H1 (cell line): ENCODE measurements at regions not wholly inside any gene's neighbourhood (a gene's known extent, or its start where the extent isn't known, plus 50 kb on each side); places are given as distances from the start of the nearest gene placed in this dataset.

ENCODE experiments used
- CTCF ChIA-PET: fragments of 300-600 bp; sonication (Branson Sonifier 250); formaldehyde crosslinking; loops from one replicate; lab custom pipeline; 2021; ENCODE audit not compliant: partially characterized antibody; lab: Charles Lee
- POLR2A ChIA-PET: fragments of 300-600 bp; sonication (Branson Sonifier 250); formaldehyde crosslinking; loops from one replicate; lab custom pipeline; 2021; ENCODE audit warnings: inconsistent platforms; ENCODE audit not compliant: partially characterized antibody; lab: Charles Lee
- DNase-seq, 2 experiments: peaks; one replicate each; pipeline versions ENCODE4 v3.0.0 to v3.0.0-alpha.2; 2010 to 2022; ENCODE audit warnings: low spot score in 2 of 2, low read depth in 1 of 2, mixed read lengths in 1 of 2
- FAIRE-seq: peaks from 2 replicates; lab custom pipeline; 2011; peaks lifted over from hg19 to GRCh38; lab: Jason Lieb, UNC
- H2AFZ ChIP-seq: 2 replicates; pipeline ENCODE4 v1.8.1; 2012; ENCODE audit warnings: low read length, inconsistent platforms
- H2AK5ac ChIP-seq: 2 replicates; pipeline ENCODE4 v1.6.1; 2013; ENCODE audit warnings: low read depth, low read length
- H2BK120ac ChIP-seq: replicated peaks from 2 replicates; pipeline ENCODE3; 2013; ENCODE audit warnings: low read depth, low read length, inconsistent platforms
- H2BK12ac ChIP-seq: 2 replicates; pipeline ENCODE4 v1.6.1; 2013; ENCODE audit warnings: low read depth, low read length
- H2BK15ac ChIP-seq: 2 replicates; pipeline ENCODE4 v1.6.1; 2013; ENCODE audit warnings: low read length
- H2BK20ac ChIP-seq: 2 replicates; pipeline ENCODE4 v1.6.1; 2013; ENCODE audit warnings: low read length
- H2BK5ac ChIP-seq: 2 replicates; pipeline ENCODE4 v1.6.1; 2013; ENCODE audit warnings: low read depth, low read length
- H3K14ac ChIP-seq: 2 replicates; pipeline ENCODE4 v1.6.1; 2013; ENCODE audit warnings: inconsistent platforms; ENCODE audit not compliant: insufficient read length
- H3K18ac ChIP-seq: 2 replicates; pipeline ENCODE4 v1.6.1; 2013; ENCODE audit warnings: low read length; ENCODE audit errors: extremely low read depth
- H3K23ac ChIP-seq: 2 replicates; pipeline ENCODE4 v1.6.1; 2013; ENCODE audit warnings: inconsistent platforms; ENCODE audit not compliant: insufficient read length
- H3K23me2 ChIP-seq: 2 replicates; pipeline ENCODE4 v1.6.1; 2013; ENCODE audit warnings: low read depth, low read length
- H3K27ac ChIP-seq: 2 replicates; pipeline ENCODE4 v1.6.1; 2011; ENCODE audit warnings: low read depth, low read length, inconsistent platforms
- H3K27me3 ChIP-seq, 4 experiments: replicated peaks in 1 of 4; 1 replicate in 1 of 4; 2 replicates in 3 of 4; pipeline versions ENCODE4 v1.6.1 to v1.8.1; 2011 to 2013; ENCODE audit warnings: low read length in 3 of 4, mild to moderate bottlenecking in 3 of 4, inconsistent platforms in 2 of 4, mixed read lengths in 2 of 4, moderate library complexity in 1 of 4; ENCODE audit not compliant: control insufficient read depth in 3 of 4, insufficient read depth in 3 of 4; ENCODE audit errors: extremely low read depth in 1 of 4
- H3K36me3 ChIP-seq, 4 experiments: 2 replicates each; pipeline versions ENCODE4 v1.6.1 to v1.8.1; 2011 to 2013; ENCODE audit warnings: mild to moderate bottlenecking in 4 of 4, low read length in 3 of 4, moderate library complexity in 2 of 4, control low read depth in 1 of 4, inconsistent platforms in 1 of 4; ENCODE audit not compliant: insufficient read depth in 4 of 4, control insufficient read depth in 2 of 4
- H3K4ac ChIP-seq: replicated peaks from 2 replicates; pipeline ENCODE3; 2013; ENCODE audit warnings: low read length, low read depth, mixed read lengths, inconsistent platforms; ENCODE audit not compliant: insufficient read length
- H3K4me1 ChIP-seq, 4 experiments: replicated peaks in 1 of 4; 1 replicate in 1 of 4; 2 replicates in 3 of 4; pipeline versions ENCODE4 v1.6.1 to v1.8.1; 2011 to 2013; ENCODE audit warnings: low read length in 3 of 4, inconsistent platforms in 2 of 4, mixed read lengths in 1 of 4; ENCODE audit not compliant: insufficient read depth in 4 of 4, control insufficient read depth in 3 of 4
- H3K4me2 ChIP-seq, 2 experiments: 2 replicates each; pipeline versions ENCODE4 v1.6.1 to v1.8.1; 2011 to 2013; ENCODE audit warnings: low read depth in 2 of 2, low read length in 2 of 2, control low read depth in 1 of 2, inconsistent platforms in 1 of 2, mild to moderate bottlenecking in 1 of 2; ENCODE audit not compliant: insufficient read depth in 1 of 2
- H3K4me3 ChIP-seq, 4 experiments: fragments of 200-600, 300-600 bp in 1 of 4; sonication (generic), shearing (Covaris generic), sonication (Bioruptor Twin) in 1 of 4; 2 replicates each; pipeline versions ENCODE4 v1.5.1 to v1.8.1; 2011 to 2016; ENCODE audit warnings: low read length in 4 of 4, low read depth in 3 of 4, control low read depth in 2 of 4, inconsistent platforms in 2 of 4, mild to moderate bottlenecking in 2 of 4, mixed read lengths in 1 of 4, moderate library complexity in 1 of 4; ENCODE audit not compliant: insufficient read depth in 2 of 4; ENCODE audit errors: extremely low read depth in 1 of 4
- H3K56ac ChIP-seq: replicated peaks from 2 replicates; pipeline ENCODE3; 2013; ENCODE audit warnings: low read depth, mild to moderate bottlenecking, mixed read lengths, low read length, inconsistent platforms; ENCODE audit not compliant: insufficient read length
- H3K79me1 ChIP-seq: 2 replicates; pipeline ENCODE4 v1.6.1; 2013; ENCODE audit warnings: low read depth, low read length, control low read depth
- H3K79me2 ChIP-seq, 2 experiments: 2 replicates each; pipeline versions ENCODE4 v1.6.1 to v1.8.1; 2012 to 2013; ENCODE audit warnings: low read length in 2 of 2, mild to moderate bottlenecking in 2 of 2, inconsistent platforms in 1 of 2; ENCODE audit not compliant: insufficient read depth in 2 of 2, control insufficient read depth in 1 of 2
- H3K9ac ChIP-seq, 4 experiments: replicated peaks in 1 of 4; 1 replicate in 1 of 4; 2 replicates in 3 of 4; pipeline versions ENCODE4 v1.6.1 to v1.8.1; 2011 to 2013; ENCODE audit warnings: low read depth in 3 of 4, low read length in 3 of 4, control low read depth in 2 of 4, mild to moderate bottlenecking in 2 of 4, moderate library complexity in 2 of 4, inconsistent platforms in 1 of 4; ENCODE audit errors: extremely low read depth in 1 of 4
- H3K9me3 ChIP-seq, 2 experiments: 2 replicates each; pipeline versions ENCODE4 v1.6.1 to v1.8.1; 2012 to 2013; ENCODE audit warnings: mild to moderate bottlenecking in 2 of 2, moderate library complexity in 2 of 2, control low read depth in 1 of 2, inconsistent platforms in 1 of 2, low read depth in 1 of 2, low read length in 1 of 2, mixed read lengths in 1 of 2; ENCODE audit not compliant: insufficient read depth in 2 of 2
- H4K20me1 ChIP-seq, 2 experiments: replicated peaks in 1 of 2; 2 replicates each; pipeline versions ENCODE3 to v1.8.1; 2011 to 2013; ENCODE audit warnings: inconsistent platforms in 2 of 2, low read length in 2 of 2, mild to moderate bottlenecking in 1 of 2; ENCODE audit not compliant: insufficient read depth in 2 of 2, control insufficient read depth in 1 of 2
- H4K5ac ChIP-seq: 2 replicates; pipeline ENCODE4 v1.6.1; 2013; ENCODE audit warnings: low read length, low read depth, mixed read lengths, inconsistent platforms; ENCODE audit not compliant: insufficient read length
- H4K8ac ChIP-seq: 2 replicates; pipeline ENCODE4 v1.8.0; 2013; ENCODE audit warnings: mild to moderate bottlenecking, moderate library complexity, low read length, inconsistent platforms; ENCODE audit not compliant: insufficient read depth; ENCODE audit errors: extremely low read depth
- H4K91ac ChIP-seq: replicated peaks from 2 replicates; pipeline ENCODE3; 2013; ENCODE audit warnings: low read length, mixed read lengths, inconsistent platforms; ENCODE audit not compliant: insufficient read length
- ATF2 ChIP-seq: IDR thresholded peaks from 2 replicates; pipeline ENCODE4 v1.6.1; 2012; ENCODE audit warnings: low read length, inconsistent platforms
- BCL11A ChIP-seq, 2 experiments: IDR thresholded peaks; one replicate each; pipeline ENCODE4 v1.6.1; 2011; ENCODE audit warnings: low read depth in 2 of 2, low read length in 2 of 2, mild to moderate bottlenecking in 2 of 2
- BRCA1 ChIP-seq: IDR thresholded peaks from 2 replicates; pipeline ENCODE4 v1.6.1; 2012; ENCODE audit warnings: low read depth, low read length, improper control_type of control experiment
- CHD2 ChIP-seq: IDR thresholded peaks from 2 replicates; pipeline ENCODE4 v1.6.1; 2012; ENCODE audit warnings: low read length, improper control_type of control experiment
- GTF2F1 ChIP-seq: IDR thresholded peaks from 2 replicates; pipeline ENCODE4 v1.6.1; 2012; ENCODE audit warnings: low read depth, low read length, improper control_type of control experiment, borderline replicate concordance
- KDM4A ChIP-seq: IDR thresholded peaks from one replicate; pipeline ENCODE4 v1.7.1; 2012; ENCODE audit warnings: low read depth, mild to moderate bottlenecking, moderate library complexity, low read length, inconsistent platforms; ENCODE audit not compliant: severe bottlenecking
- RFX5 ChIP-seq: IDR thresholded peaks from 2 replicates; pipeline ENCODE4 v1.6.1; 2011; ENCODE audit warnings: low read depth, low read length, improper control_type of control experiment, borderline replicate concordance
- RNF2 ChIP-seq: fragments of 200-900, 300-1000 bp; sonication (generic); IDR thresholded peaks from 2 replicates; pipeline ENCODE4 v1.7.1; 2016; ENCODE audit warnings: borderline replicate concordance, low read depth, mild to moderate bottlenecking, antibody characterized with exemption, low read length; ENCODE audit not compliant: poor library complexity, severe bottlenecking; ENCODE audit errors: missing control alignments
- TAF1 ChIP-seq: IDR thresholded peaks from 2 replicates; pipeline ENCODE4 v1.6.1; 2011; ENCODE audit warnings: mild to moderate bottlenecking, low read depth, low read length
- TBP ChIP-seq: IDR thresholded peaks from 2 replicates; pipeline ENCODE4 v1.6.1; 2011; ENCODE audit warnings: low read depth, low read length, improper control_type of control experiment
- WGBS, 2 experiments: shearing (Covaris generic) in 1 of 2; methylation state at CpG; one replicate each; pipeline versions ENCODE4 v1.1.6 to v1.1.7; 2013 to 2015; ENCODE audit warnings: low lambda C conversion rate in 2 of 2, mixed read lengths in 2 of 2, inconsistent platforms in 1 of 2, low coverage in 1 of 2, missing lambda C conversion rate in 1 of 2; ENCODE audit not compliant: insufficient replicate concordance in 2 of 2, insufficient coverage in 1 of 2, insufficient read length in 1 of 2; ENCODE audit errors: extremely low coverage in 1 of 2, missing lambda C conversion rate in 1 of 2; 5-methylcytosine and 5-hydroxymethylcytosine counted together

- no peak for DNase-seq
- TF ChIP-seq RNF2 (no peak), GTF2F1 (no peak), TAF1 (no peak), CHD2 (no peak), KDM4A (no peak), BRCA1 (no peak), ATF2 (no peak), TBP (no peak), BCL11A (IDR thresholded peaks at IDR 0.05; ENCODE audit: low read depth in 2 of 2, low read length in 2 of 2) (no peak), RFX5 (no peak)
Observed at GRCh38 chr6:8181951-8182845, 79.8 kb upstream of the EEF1E1 start.

More at GRCh38 chr6:8181951-8182845, 79.8 kb upstream of the EEF1E1 start:
- Histone ChIP-seq H3K4me1 (peaks cover 3 to 10% (median 8%) of the 10 kb centered on the region in 4 experiments; a peak in 5 of 7 replicates), H3K79me2 (no peaks in the 10 kb centered on the region), H4K91ac (no peak overlapping the region), H3K4me3 (no peak overlapping the region), H2BK20ac (no peak overlapping the region), H3K14ac (no peak overlapping the region), H2AK5ac (no peak overlapping the region), H3K23me2 (peaks cover 2% of the 10 kb centered on the region; the same call in 1 of the 2 replicates), H3K9me3 (no peaks in the 10 kb centered on the region), H2BK120ac (no peak overlapping the region), H4K8ac (no peak overlapping the region), H3K23ac (no peak overlapping the region), H2BK15ac (no peak overlapping the region), H3K79me1 (no peaks in the 10 kb centered on the region), H3K27me3 (no peaks in the 10 kb centered on the region), H3K56ac (no peak overlapping the region), H2BK12ac (no peak overlapping the region; the same call in 1 of the 2 replicates), H3K4ac (no peak overlapping the region), H2AFZ (no peak overlapping the region), H4K5ac (no peak overlapping the region), H3K4me2 (no peak overlapping the region; a peak in 1 of 4 replicates), H3K9ac (no peak overlapping the region), H4K20me1 (no peaks in the 10 kb centered on the region), H2BK5ac (0 out of 2 replicates have a peak overlapping the region, but pooled peaks have one; percentile 13), H3K27ac (no peak overlapping the region), H3K36me3 (no peaks in the 10 kb centered on the region), H3K18ac (0 out of 2 replicates have a peak overlapping the region, but pooled peaks have one; percentile 38)
- POLR2A ChIA-PET, result no interaction called here
- CTCF ChIA-PET, result interaction anchor here (0.8 to 4.7 kb wide), 5 partner anchors 10 to 50 kb away, joined by 3 to 25 read pairs (median 4); no protein-coding TSS in a partner anchor
- WGBS, 2 experiments, result 77% methylated on average over 10 of the region's 10 CpGs; no CpG with 5 or more reads in 1 of the 2 experiments
- no peak for FAIRE-seq
